Gastrocnemius medialis (tissue), 4 donors: ENCODE measurements at regions not wholly inside any gene's neighbourhood (a gene's known extent, or its start where the extent isn't known, plus 50 kb on each side); places are given as distances from the start of the nearest gene placed in this dataset.

Experiments
- ATAC-seq, 2 donors: fragments of 150-250 bp; one replicate each; pipeline ENCODE4 v1.9.1; 2016
- DNase-seq, 2 donors: peaks; one replicate each; pipeline ENCODE4 v3.0.0-alpha.2; 2019
- H3K27ac ChIP-seq, 4 donors: fragments of 200-600 bp; sonication (generic); 1 replicate in 1 of 4; 2 replicates in 3 of 4; pipeline ENCODE4 v1.5.1; 2016 to 2018; ENCODE audit warnings: mild to moderate bottlenecking in 2 of 4, moderate library complexity in 1 of 4
- H3K27me3 ChIP-seq, 3 donors: fragments of 200-600 bp; sonication (generic) in 2 of 3; 1 replicate in 1 of 3; 2 replicates in 2 of 3; pipeline versions ENCODE4 v1.5.1 to v1.6.0; 2016 to 2019; ENCODE audit warnings: mild to moderate bottlenecking in 1 of 3, moderate library complexity in 1 of 3
- H3K36me3 ChIP-seq, 2 donors: fragments of 200-600 bp; sonication (generic) in 1 of 2; one replicate each; pipeline ENCODE4 v1.5.1; 2017 to 2018
- H3K4me1 ChIP-seq, 2 donors: fragments of 200-600 bp; sonication (generic) in 1 of 2; one replicate each; pipeline ENCODE4 v1.5.1; 2016 to 2017; ENCODE audit warnings: mild to moderate bottlenecking in 2 of 2
- H3K4me3 ChIP-seq, 4 donors: fragments of 200-600 bp; sonication (generic) in 3 of 4; 1 replicate in 1 of 4; 2 replicates in 3 of 4; pipeline ENCODE4 v1.5.1; 2016 to 2019; ENCODE audit warnings: mild to moderate bottlenecking in 2 of 4
- H3K9me3 ChIP-seq, 3 donors: fragments of 200-600 bp; sonication (generic) in 2 of 3; 1 replicate in 1 of 3; 2 replicates in 2 of 3; pipeline ENCODE4 v1.5.1; 2016 to 2019
- CTCF ChIP-seq, 5 experiments: fragments of 450-650 bp in 3 of 5; fragments of 200-600 bp in 2 of 5; sonication (generic) in 2 of 5; IDR thresholded peaks in 4 of 5; conservative IDR thresholded peaks in 1 of 5; 1 replicate in 4 of 5; 2 replicates in 1 of 5; pipeline ENCODE4 v1.5.1; 2016 to 2019; ENCODE audit warnings: antibody characterized with exemption in 5 of 5, mild to moderate bottlenecking in 3 of 5, moderate library complexity in 3 of 5
- POLR2A ChIP-seq, 2 donors: fragments of 450-650 bp; IDR thresholded peaks; one replicate each; pipeline ENCODE4 v1.6.1; 2017; ENCODE audit warnings: antibody characterized with exemption in 2 of 2, mild to moderate bottlenecking in 2 of 2, moderate library complexity in 2 of 2
- in situ Hi-C, 4 donors: fragments of 200-750 bp; cut with MboI; loops; one replicate each; pipeline versions ENCODE4 v1.15.0 to v1.8.0; 2017; ENCODE audit warnings: low sequenced_read_pairs in 4 of 4
- intact Hi-C: fragments of 100-400 bp; cut with DNase I; formaldehyde crosslinking; loops from one replicate; pipeline ENCODE4 v1.15.1; 2023; ENCODE audit warnings: low total_unique reads

- no peak for DNase-seq
- in situ Hi-C loops (no loop called here), intact Hi-C loops (no loop called here)
- H3K27me3 ChIP-seq = peaks cover 0 to 4% (median 0%) of the 10 kb centered on the region in 3 donors
- H3K4me1 ChIP-seq = no peaks in the 10 kb centered on the region
- H3K4me3 ChIP-seq = no peak overlapping the region
- H3K27ac ChIP-seq = no peak overlapping the region
- no peaks in the 10 kb centered on the region for H3K36me3 ChIP-seq
- H3K9me3 ChIP-seq = no peaks in the 10 kb centered on the region
- no peak for ATAC-seq
- peak in 2 of 5 experiments; percentile 21 to 42 for TF ChIP-seq CTCF (IDR thresholded peaks at IDR 0.05 in 4 of 5, conservative IDR thresholded peaks at IDR 0.05 in 1 of 5)
- TF ChIP-seq POLR2A (IDR thresholded peaks at IDR 0.05) = no peak
Measured at GRCh38 chrX:30504309-30504708, 73.3 kb downstream of the TASL start.

GRCh38 chrX:30495468-30495867 is 82.1 kb downstream of the TASL start:
- Histone ChIP-seq H3K4me3 (no peak overlapping the region), H3K27ac (no peak overlapping the region), H3K36me3 (no peaks in the 10 kb centered on the region), H3K9me3 (no peaks in the 10 kb centered on the region), H3K4me1 (no peaks in the 10 kb centered on the region), H3K27me3 (no peaks in the 10 kb centered on the region)
- ATAC-seq (no peak), DNase-seq (no peak)
- TF ChIP-seq POLR2A (IDR thresholded peaks at IDR 0.05) (no peak), CTCF (IDR thresholded peaks at IDR 0.05 in 4 of 5, conservative IDR thresholded peaks at IDR 0.05 in 1 of 5) (no peak)
- in situ Hi-C loops = no loop called here
- intact Hi-C loops = no loop called here

GRCh38 chrX:30493348-30493747 is 84.2 kb downstream of the TASL start:
- Histone ChIP-seq H3K4me1 (no peaks in the 10 kb centered on the region), H3K27me3 (no peaks in the 10 kb centered on the region), H3K27ac (no peak overlapping the region), H3K9me3 (no peaks in the 10 kb centered on the region), H3K4me3 (no peak overlapping the region), H3K36me3 (no peaks in the 10 kb centered on the region)
- no peak for ATAC-seq
- DNase-seq = no peak
- intact Hi-C loops (no loop called here), in situ Hi-C loops (no loop called here)
- TF ChIP-seq CTCF (IDR thresholded peaks at IDR 0.05 in 4 of 5, conservative IDR thresholded peaks at IDR 0.05 in 1 of 5) = no peak
- TF ChIP-seq POLR2A (IDR thresholded peaks at IDR 0.05) = no peak

GRCh38 chrX:30489323-30489722 is 88.2 kb downstream of the TASL start:
- Histone ChIP-seq H3K4me1 (no peaks in the 10 kb centered on the region), H3K4me3 (no peak overlapping the region), H3K9me3 (no peaks in the 10 kb centered on the region), H3K27me3 (no peaks in the 10 kb centered on the region), H3K27ac (no peak overlapping the region), H3K36me3 (no peaks in the 10 kb centered on the region)
- in situ Hi-C loops (no loop called here), intact Hi-C loops (no loop called here)
- ATAC-seq = no peak
- TF ChIP-seq CTCF (IDR thresholded peaks at IDR 0.05 in 4 of 5, conservative IDR thresholded peaks at IDR 0.05 in 1 of 5) (no peak), POLR2A (IDR thresholded peaks at IDR 0.05) (no peak)
- no peak for DNase-seq

- no peak for DNase-seq
- intact Hi-C loops (no loop called here), in situ Hi-C loops (no loop called here)
- no peaks in the 10 kb centered on the region for H3K4me1 ChIP-seq
- H3K9me3 ChIP-seq = no peaks in the 10 kb centered on the region
- H3K27me3 ChIP-seq = no peaks in the 10 kb centered on the region
- TF ChIP-seq POLR2A (IDR thresholded peaks at IDR 0.05) (no peak), CTCF (IDR thresholded peaks at IDR 0.05 in 4 of 5, conservative IDR thresholded peaks at IDR 0.05 in 1 of 5) (no peak)
- no peak overlapping the region for H3K27ac ChIP-seq
- H3K4me3 ChIP-seq = no peak overlapping the region
- no peak for ATAC-seq
- H3K36me3 ChIP-seq = no peaks in the 10 kb centered on the region
Measured at GRCh38 chrX:30488092-30488491, 89.5 kb downstream of the TASL start.
